ENCODE measurements at regions not wholly inside any gene's neighbourhood (a gene's known extent, or its start where the extent isn't known, plus 50 kb on each side); places are given as distances from the start of the nearest gene placed in this dataset.
"Not testable (repeated sequence)": the region's sequence is repeated elsewhere in the genome, so short reads cannot be mapped to it uniquely, and the experiment has no call there.

DNA sequence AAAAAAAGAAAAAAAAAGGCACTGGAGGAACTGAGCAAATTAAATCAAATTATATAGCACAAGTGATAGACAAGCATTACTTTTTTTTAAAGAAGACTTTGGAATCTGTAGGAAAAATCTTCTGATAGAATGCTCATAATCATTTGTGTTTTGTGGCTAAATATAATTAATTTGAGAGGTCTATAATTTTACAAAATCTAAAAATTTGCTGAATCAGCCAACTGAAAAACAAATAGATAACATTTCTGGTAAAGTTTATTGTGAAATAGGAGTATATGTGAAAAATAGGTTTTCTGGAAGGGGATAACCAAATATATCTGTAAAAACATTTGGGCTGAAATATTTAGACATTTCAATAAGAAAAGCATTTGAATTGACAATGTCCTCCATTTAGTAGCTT is 844.9 kb upstream of the COBL start:
- Histone ChIP-seq H3K9me3 (no peaks in the 10 kb centered on the region), H3K4me3 (no peak overlapping the region), H3K27me3 (no peaks in the 10 kb centered on the region), H3K27ac (replicated peaks in 1 of 4) (no peak overlapping the region), H3K36me3 (no peaks in the 10 kb centered on the region), H3K4me1 (no peaks in the 10 kb centered on the region)
- intact Hi-C loops (cut with DNase I) = no loop called here
- DNase-seq (ENCODE audit: extremely low spot score) = no peak
- TF ChIP-seq POLR2A (IDR thresholded peaks at IDR 0.05; ENCODE audit: low read depth) (no peak), POLR2AphosphoS5 (IDR thresholded peaks at IDR 0.05) (no peak), EP300 (IDR thresholded peaks at IDR 0.05) (no peak)
- TF ChIP-seq, protein P1, sequence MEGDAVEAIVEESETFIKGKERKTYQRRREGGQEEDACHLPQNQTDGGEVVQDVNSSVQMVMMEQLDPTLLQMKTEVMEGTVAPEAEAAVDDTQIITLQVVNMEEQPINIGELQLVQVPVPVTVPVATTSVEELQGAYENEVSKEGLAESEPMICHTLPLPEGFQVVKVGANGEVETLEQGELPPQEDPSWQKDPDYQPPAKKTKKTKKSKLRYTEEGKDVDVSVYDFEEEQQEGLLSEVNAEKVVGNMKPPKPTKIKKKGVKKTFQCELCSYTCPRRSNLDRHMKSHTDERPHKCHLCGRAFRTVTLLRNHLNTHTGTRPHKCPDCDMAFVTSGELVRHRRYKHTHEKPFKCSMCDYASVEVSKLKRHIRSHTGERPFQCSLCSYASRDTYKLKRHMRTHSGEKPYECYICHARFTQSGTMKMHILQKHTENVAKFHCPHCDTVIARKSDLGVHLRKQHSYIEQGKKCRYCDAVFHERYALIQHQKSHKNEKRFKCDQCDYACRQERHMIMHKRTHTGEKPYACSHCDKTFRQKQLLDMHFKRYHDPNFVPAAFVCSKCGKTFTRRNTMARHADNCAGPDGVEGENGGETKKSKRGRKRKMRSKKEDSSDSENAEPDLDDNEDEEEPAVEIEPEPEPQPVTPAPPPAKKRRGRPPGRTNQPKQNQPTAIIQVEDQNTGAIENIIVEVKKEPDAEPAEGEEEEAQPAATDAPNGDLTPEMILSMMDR (IDR thresholded peaks at IDR 0.05) = no peak

DNA sequence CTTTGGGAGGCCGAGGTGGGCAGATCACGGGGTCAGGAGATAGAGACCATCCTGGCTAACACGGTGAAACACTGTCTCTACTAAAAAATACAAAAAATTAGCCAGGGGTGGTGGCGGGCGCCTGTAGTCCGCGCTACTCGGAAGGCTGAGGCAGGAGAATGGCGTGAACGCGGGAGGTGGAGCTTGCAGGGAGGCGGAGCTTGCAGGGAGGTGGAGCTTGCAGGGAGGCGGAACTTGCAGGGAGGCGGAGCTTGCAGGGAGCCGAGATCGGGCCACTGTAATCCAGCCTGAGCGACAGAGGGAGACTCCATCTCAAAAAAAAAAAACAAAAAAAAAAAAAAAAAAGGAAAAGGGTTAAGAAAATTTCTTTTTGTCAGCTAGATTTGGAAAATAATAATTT is 842.8 kb upstream of the COBL start:
- H3K27ac ChIP-seq (replicated peaks in 1 of 4); H3K4me1 ChIP-seq; H3K4me3 ChIP-seq; intact Hi-C loops (cut with DNase I); DNase-seq (ENCODE audit: extremely low spot score); H3K9me3 ChIP-seq; H3K27me3 ChIP-seq; H3K36me3 ChIP-seq: not testable (repeated sequence)
- 96% methylated on average over 17 of the region's 17 CpGs for WGBS

DNA sequence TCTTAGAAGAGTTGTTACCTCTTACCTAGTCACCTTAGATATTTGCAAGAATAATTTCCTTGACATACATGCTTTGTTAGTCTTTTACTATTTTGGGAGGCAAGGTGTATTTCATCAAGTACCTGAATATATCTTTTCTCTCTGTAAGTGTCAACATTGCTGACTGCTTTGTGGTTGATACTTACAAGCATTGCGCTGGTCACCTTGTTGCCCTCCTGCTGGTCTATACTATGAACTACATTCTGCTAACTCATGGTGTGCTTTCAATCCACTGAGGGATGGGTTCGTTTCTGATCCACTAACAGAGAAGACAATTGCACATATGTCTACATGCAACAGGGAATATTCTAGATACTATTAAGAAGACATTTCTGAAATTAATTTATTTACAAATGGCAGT is 837.8 kb upstream of the COBL start:
- intact Hi-C loops (cut with DNase I) = no loop called here
- no peaks in the 10 kb centered on the region for H3K36me3 ChIP-seq
- no peak overlapping the region for H3K4me3 ChIP-seq
- H3K27me3 ChIP-seq = no peaks in the 10 kb centered on the region
- TF ChIP-seq POLR2A (IDR thresholded peaks at IDR 0.05; ENCODE audit: low read depth) = no peak
- TF ChIP-seq, protein P1 (IDR thresholded peaks at IDR 0.05) = no peak
- no peak for TF ChIP-seq POLR2AphosphoS5 (IDR thresholded peaks at IDR 0.05)
- TF ChIP-seq EP300 (IDR thresholded peaks at IDR 0.05) = no peak
- WGBS = 86% methylated on average over 2 of the region's 2 CpGs
- no peak for DNase-seq (ENCODE audit: extremely low spot score)
- no peaks in the 10 kb centered on the region for H3K4me1 ChIP-seq
- no peaks in the 10 kb centered on the region for H3K9me3 ChIP-seq
- no peak overlapping the region for H3K27ac ChIP-seq (replicated peaks in 1 of 4)

DNA sequence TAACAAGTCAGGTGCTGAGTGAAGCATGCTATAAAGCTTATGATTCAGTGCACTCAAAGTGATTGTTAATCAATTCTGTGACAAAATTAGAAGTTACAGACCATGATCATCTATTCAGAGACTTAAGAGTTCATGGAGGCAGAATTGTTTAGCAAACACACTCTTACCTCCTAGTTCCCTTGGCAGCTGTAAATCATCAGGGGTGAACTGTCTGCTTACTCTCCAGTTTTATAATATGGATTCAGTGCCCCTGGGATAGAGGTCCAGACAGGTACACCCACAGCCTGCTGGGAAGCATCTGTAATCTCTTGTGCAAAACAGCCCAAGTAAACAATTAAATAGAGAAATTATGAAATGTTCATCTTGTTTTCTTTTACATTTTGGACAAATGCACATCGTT is 835.0 kb upstream of the COBL start:
- WGBS = 56% methylated on average over 1 of the region's 1 CpG
- no peaks in the 10 kb centered on the region for H3K36me3 ChIP-seq
- H3K4me1 ChIP-seq = no peaks in the 10 kb centered on the region
- H3K9me3 ChIP-seq = no peaks in the 10 kb centered on the region
- H3K27ac ChIP-seq (replicated peaks in 1 of 4) = no peak overlapping the region
- intact Hi-C loops (cut with DNase I) = no loop called here
- H3K27me3 ChIP-seq = no peaks in the 10 kb centered on the region
- DNase-seq (ENCODE audit: extremely low spot score) = no peak
- TF ChIP-seq EP300 (IDR thresholded peaks at IDR 0.05) = no peak
- no peak for TF ChIP-seq POLR2A (IDR thresholded peaks at IDR 0.05; ENCODE audit: low read depth)
- TF ChIP-seq, protein P1 (IDR thresholded peaks at IDR 0.05) = no peak
- no peak for TF ChIP-seq POLR2AphosphoS5 (IDR thresholded peaks at IDR 0.05)
- no peak overlapping the region for H3K4me3 ChIP-seq

DNA sequence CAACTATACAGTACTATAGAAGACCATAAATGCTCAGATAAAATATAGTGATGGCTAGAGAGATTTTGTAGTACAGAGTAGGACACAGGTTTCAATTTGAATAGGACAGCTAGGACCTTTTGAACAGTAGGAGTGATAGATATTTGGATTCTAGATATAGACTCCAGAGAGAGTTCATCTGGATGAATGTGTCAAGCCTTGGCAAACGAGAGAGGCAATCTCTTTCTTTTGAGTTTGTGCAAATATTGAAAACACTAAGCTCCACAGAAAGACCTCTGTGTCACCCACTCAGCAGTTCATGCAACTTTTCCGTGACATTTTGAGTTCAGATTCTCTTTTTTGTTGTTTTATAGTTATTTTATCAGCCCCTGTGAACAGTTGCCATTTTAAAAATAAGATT is 834.3 kb upstream of the COBL start:
- no peaks in the 10 kb centered on the region for H3K4me1 ChIP-seq
- H3K9me3 ChIP-seq = no peaks in the 10 kb centered on the region
- DNase-seq (ENCODE audit: extremely low spot score) = no peak
- no peaks in the 10 kb centered on the region for H3K27me3 ChIP-seq
- TF ChIP-seq POLR2A (IDR thresholded peaks at IDR 0.05; ENCODE audit: low read depth) (no peak), POLR2AphosphoS5 (IDR thresholded peaks at IDR 0.05) (no peak), EP300 (IDR thresholded peaks at IDR 0.05) (no peak)
- TF ChIP-seq, protein P1 (IDR thresholded peaks at IDR 0.05) = no peak
- intact Hi-C loops (cut with DNase I) = no loop called here
- H3K4me3 ChIP-seq = no peak overlapping the region
- WGBS = 53% methylated on average over 2 of the region's 2 CpGs
- H3K27ac ChIP-seq (replicated peaks in 1 of 4) = no peak overlapping the region
- H3K36me3 ChIP-seq = no peaks in the 10 kb centered on the region
